MM.1S (cell line): ENCODE measurements at regions not wholly inside any gene's neighbourhood (a gene's known extent, or its start where the extent isn't known, plus 50 kb on each side); places are given as distances from the start of the nearest gene placed in this dataset.

Experiments used
- DNase-seq: peaks from one replicate; pipeline ENCODE4 v3.0.0-alpha.2; 2015
- H2AFZ ChIP-seq: fragments of 300-600 bp; sonication (generic); 2 replicates; pipeline ENCODE4 v1.6.0; 2016; ENCODE audit warnings: antibody characterized with exemption, low read length
- H3F3A ChIP-seq: fragments of 300-600 bp; sonication (generic); 2 replicates; pipeline ENCODE4 v1.6.1; 2016; ENCODE audit warnings: mild to moderate bottlenecking, antibody characterized with exemption, low read length, moderate library complexity, mixed read lengths; ENCODE audit not compliant: insufficient read depth
- H3K27ac ChIP-seq: fragments of 300-600 bp; sonication (generic); 2 replicates; pipeline ENCODE4 v1.5.1; 2016; ENCODE audit warnings: mild to moderate bottlenecking, low read length
- H3K27me3 ChIP-seq: fragments of 300-600 bp; sonication (generic); replicated peaks from 2 replicates; pipeline ENCODE4 v1.6.0; 2016; ENCODE audit warnings: low read length; ENCODE audit not compliant: insufficient read depth
- H3K36me3 ChIP-seq: fragments of 300-600 bp; sonication (generic); replicated peaks from 2 replicates; pipeline ENCODE4 v1.6.1; 2016; ENCODE audit warnings: mild to moderate bottlenecking, low read length, mixed read lengths; ENCODE audit not compliant: insufficient read depth
- H3K4me1 ChIP-seq: fragments of 300-600 bp; sonication (generic); 2 replicates; pipeline ENCODE4 v1.6.1; 2016; ENCODE audit warnings: low read length, mixed read lengths
- H3K4me2 ChIP-seq: fragments of 300-600 bp; sonication (generic); 2 replicates; pipeline ENCODE4 v1.6.0; 2016; ENCODE audit warnings: low read depth, low read length
- H3K4me3 ChIP-seq: fragments of 300-600 bp; sonication (generic); 2 replicates; pipeline ENCODE4 v1.5.1; 2016; ENCODE audit warnings: low read length, mixed read lengths
- H3K79me2 ChIP-seq: fragments of 300-600 bp; sonication (generic); 2 replicates; pipeline ENCODE4 v1.6.1; 2016; ENCODE audit warnings: mixed run types, low read length, mixed read lengths
- H3K9ac ChIP-seq: fragments of 300-600 bp; sonication (generic); 2 replicates; pipeline ENCODE4 v1.6.1; 2016; ENCODE audit warnings: low read length, mixed read lengths
- H3K9me2 ChIP-seq: fragments of 300-600 bp; sonication (generic); replicated peaks from 2 replicates; pipeline ENCODE4 v1.6.1; 2016; ENCODE audit warnings: mild to moderate bottlenecking, low read length, mixed read lengths; ENCODE audit not compliant: insufficient read depth
- H3K9me3 ChIP-seq: fragments of 300-600 bp; sonication (generic); replicated peaks from 2 replicates; pipeline ENCODE4 v1.6.1; 2016; ENCODE audit warnings: mild to moderate bottlenecking, low read length, mixed read lengths; ENCODE audit not compliant: insufficient read depth
- H4K20me1 ChIP-seq: fragments of 300-600 bp; sonication (generic); 2 replicates; pipeline ENCODE4 v1.6.1; 2016; ENCODE audit warnings: mild to moderate bottlenecking, low read length, moderate library complexity, mixed read lengths; ENCODE audit not compliant: insufficient read depth
- EZH2 ChIP-seq: fragments of 300-600 bp; sonication (generic); optimal IDR thresholded peaks from 2 replicates; pipeline ENCODE3; 2017; ENCODE audit warnings: low read depth, mild to moderate bottlenecking, antibody characterized with exemption, low read length, mixed read lengths
- EZH2phosphoT487 ChIP-seq: fragments of 300-600 bp; sonication (generic); IDR thresholded peaks from 2 replicates; pipeline ENCODE4 v1.6.1; 2018; ENCODE audit warnings: antibody characterized with exemption, low read length
- TF ChIP-seq, protein P1 (sequence below): fragments of 300-600 bp; sonication (generic); IDR thresholded peaks from 2 replicates; pipeline ENCODE4 v1.5.1; 2016; ENCODE audit warnings: antibody characterized with exemption, low read length, mixed read lengths

DNA sequence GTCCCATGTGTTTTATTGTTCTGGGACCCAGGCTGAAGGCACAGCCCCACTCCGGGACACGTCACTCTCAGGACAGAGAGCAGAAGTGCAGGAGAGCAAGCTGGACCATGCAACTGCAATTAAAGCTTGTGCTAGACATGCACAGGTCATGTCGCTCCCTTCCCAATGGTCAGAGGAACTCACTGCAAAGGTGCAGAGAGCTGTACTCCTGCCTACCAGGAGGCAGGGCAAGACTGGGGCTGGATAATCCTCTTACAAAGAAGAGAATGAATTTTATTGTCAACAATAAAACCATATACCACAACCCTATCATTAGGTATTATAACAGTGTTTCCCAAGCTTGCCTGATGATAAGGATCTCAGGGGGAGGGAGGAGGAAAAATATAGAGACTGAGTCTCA, 74.0 kb upstream of the NEK6 start:
- no peak for TF ChIP-seq EZH2phosphoT487
- TF ChIP-seq, protein P1, sequence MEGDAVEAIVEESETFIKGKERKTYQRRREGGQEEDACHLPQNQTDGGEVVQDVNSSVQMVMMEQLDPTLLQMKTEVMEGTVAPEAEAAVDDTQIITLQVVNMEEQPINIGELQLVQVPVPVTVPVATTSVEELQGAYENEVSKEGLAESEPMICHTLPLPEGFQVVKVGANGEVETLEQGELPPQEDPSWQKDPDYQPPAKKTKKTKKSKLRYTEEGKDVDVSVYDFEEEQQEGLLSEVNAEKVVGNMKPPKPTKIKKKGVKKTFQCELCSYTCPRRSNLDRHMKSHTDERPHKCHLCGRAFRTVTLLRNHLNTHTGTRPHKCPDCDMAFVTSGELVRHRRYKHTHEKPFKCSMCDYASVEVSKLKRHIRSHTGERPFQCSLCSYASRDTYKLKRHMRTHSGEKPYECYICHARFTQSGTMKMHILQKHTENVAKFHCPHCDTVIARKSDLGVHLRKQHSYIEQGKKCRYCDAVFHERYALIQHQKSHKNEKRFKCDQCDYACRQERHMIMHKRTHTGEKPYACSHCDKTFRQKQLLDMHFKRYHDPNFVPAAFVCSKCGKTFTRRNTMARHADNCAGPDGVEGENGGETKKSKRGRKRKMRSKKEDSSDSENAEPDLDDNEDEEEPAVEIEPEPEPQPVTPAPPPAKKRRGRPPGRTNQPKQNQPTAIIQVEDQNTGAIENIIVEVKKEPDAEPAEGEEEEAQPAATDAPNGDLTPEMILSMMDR = no peak
- no peak for TF ChIP-seq EZH2
- H3K27me3 ChIP-seq = no peaks in the 10 kb centered on the region
- no peaks in the 10 kb centered on the region for H3K36me3 ChIP-seq
- no peak overlapping the region for H3K4me3 ChIP-seq
- no peaks in the 10 kb centered on the region for H3K4me1 ChIP-seq
- H3K9me3 ChIP-seq = no peaks in the 10 kb centered on the region
- no peaks in the 10 kb centered on the region for H3F3A ChIP-seq
- no peak overlapping the region for H2AFZ ChIP-seq
- H3K9me2 ChIP-seq = no peaks in the 10 kb centered on the region
- H4K20me1 ChIP-seq = no peaks in the 10 kb centered on the region
- no peak overlapping the region for H3K9ac ChIP-seq
- no peaks in the 10 kb centered on the region for H3K79me2 ChIP-seq
- H3K4me2 ChIP-seq = no peak overlapping the region
- H3K27ac ChIP-seq = no peak overlapping the region
- DNase-seq = no peak

DNA sequence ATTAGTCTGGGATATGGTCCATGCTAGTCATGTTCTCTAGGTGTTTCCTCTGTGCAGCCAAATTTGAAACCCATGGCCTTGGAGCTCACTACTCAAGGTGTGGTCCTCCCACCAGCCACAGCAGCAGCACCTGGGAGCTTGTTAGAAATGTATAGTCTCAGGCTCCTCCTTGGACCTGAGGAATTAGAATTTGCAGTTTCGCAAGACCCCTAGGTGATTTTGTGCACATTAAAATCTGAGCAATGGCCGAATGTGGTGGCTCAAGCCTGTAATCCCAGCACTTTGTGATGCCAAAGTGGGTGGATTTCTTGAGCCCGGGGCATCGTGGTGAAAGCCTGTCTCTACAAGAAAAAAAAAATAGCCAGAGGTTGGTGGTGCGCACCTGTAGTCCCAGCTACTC, 72.3 kb upstream of the NEK6 start:
- no peaks in the 10 kb centered on the region for H3K79me2 ChIP-seq
- no peaks in the 10 kb centered on the region for H3K4me1 ChIP-seq
- no peaks in the 10 kb centered on the region for H3F3A ChIP-seq
- TF ChIP-seq, protein P1 = no peak
- TF ChIP-seq EZH2 = no peak
- no peak for TF ChIP-seq EZH2phosphoT487
- H3K9ac ChIP-seq = no peak overlapping the region
- H3K27me3 ChIP-seq = no peaks in the 10 kb centered on the region
- no peak overlapping the region for H3K27ac ChIP-seq
- H4K20me1 ChIP-seq = no peaks in the 10 kb centered on the region
- no peaks in the 10 kb centered on the region for H3K9me2 ChIP-seq
- H3K4me2 ChIP-seq = no peak overlapping the region
- H3K9me3 ChIP-seq = no peaks in the 10 kb centered on the region
- H2AFZ ChIP-seq = no peak overlapping the region
- H3K4me3 ChIP-seq = no peak overlapping the region
- H3K36me3 ChIP-seq = no peaks in the 10 kb centered on the region
- DNase-seq = no peak

DNA sequence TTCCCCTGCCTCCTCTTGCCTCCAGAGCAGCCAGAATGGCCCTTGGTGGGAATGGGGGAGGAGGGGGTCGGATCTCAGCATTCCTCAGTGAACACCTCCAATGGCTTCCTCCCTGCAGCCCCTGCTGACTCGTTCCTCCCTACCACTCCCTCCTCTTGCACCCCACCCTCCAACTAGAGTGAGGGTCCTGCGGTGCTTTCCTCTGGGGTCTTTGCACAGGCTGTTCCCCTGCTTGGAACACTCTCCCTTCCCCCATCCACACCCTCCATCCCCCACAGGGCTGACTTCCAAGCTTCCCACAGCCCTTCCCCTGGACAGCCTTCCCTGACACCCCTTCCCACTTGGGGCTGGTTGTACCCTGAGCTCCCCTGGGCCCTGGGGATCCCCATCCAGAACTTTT, 70.4 kb upstream of the NEK6 start:
- H3K4me1 ChIP-seq = no peaks in the 10 kb centered on the region
- H2AFZ ChIP-seq = no peak overlapping the region
- no peaks in the 10 kb centered on the region for H3F3A ChIP-seq
- no peak overlapping the region for H3K4me3 ChIP-seq
- H4K20me1 ChIP-seq = no peaks in the 10 kb centered on the region
- H3K9me3 ChIP-seq = no peaks in the 10 kb centered on the region
- no peak overlapping the region for H3K4me2 ChIP-seq
- no peak overlapping the region for H3K9ac ChIP-seq
- no peaks in the 10 kb centered on the region for H3K9me2 ChIP-seq
- DNase-seq = no peak
- H3K79me2 ChIP-seq = no peaks in the 10 kb centered on the region
- H3K36me3 ChIP-seq = no peaks in the 10 kb centered on the region
- TF ChIP-seq, protein P1 = no peak
- TF ChIP-seq EZH2phosphoT487 = no peak
- no peaks in the 10 kb centered on the region for H3K27me3 ChIP-seq
- no peak overlapping the region for H3K27ac ChIP-seq
